Prostate gland (tissue), 2 donors: ENCODE measurements at regions not wholly inside any gene's neighbourhood (a gene's known extent, or its start where the extent isn't known, plus 50 kb on each side); places are given as distances from the start of the nearest gene placed in this dataset.

Source experiments
- CTCF ChIP-seq, 4 experiments: fragments of 200-600 bp in 2 of 4; fragments of 450-650 bp in 2 of 4; sonication (generic) in 2 of 4; IDR thresholded peaks; 1 replicate in 3 of 4; 2 replicates in 1 of 4; pipeline ENCODE4 v1.5.1; 2016 to 2019; ENCODE audit warnings: antibody characterized with exemption in 4 of 4, mild to moderate bottlenecking in 2 of 4, moderate library complexity in 2 of 4
- POLR2A ChIP-seq: fragments of 450-650 bp; IDR thresholded peaks from one replicate; pipeline ENCODE4 v1.6.1; 2016; ENCODE audit warnings: antibody characterized with exemption, mild to moderate bottlenecking
- POLR2AphosphoS5 ChIP-seq: sonication (generic); formaldehyde crosslinking; IDR thresholded peaks from one replicate; pipeline ENCODE4 v1.6.1; 2017; ENCODE audit warnings: antibody characterized with exemption

- TF ChIP-seq POLR2AphosphoS5 = peak; percentile 77
- no peak for TF ChIP-seq CTCF (IDR thresholded peaks at IDR 0.05)
- no peak for TF ChIP-seq POLR2A
These were observed 56.0 kb upstream of the RFLNA start for GRCh38 chr12:124238886-124239285.
